Hypothalamus (tissue), 51 donors: ENCODE measurements at regions not wholly inside any gene's neighbourhood (a gene's known extent, or its start where the extent isn't known, plus 50 kb on each side); places are given as distances from the start of the nearest gene placed in this dataset.

ENCODE experiments used
- DNase-seq, 51 donors: peaks; one replicate each; lab custom pipeline; 2025; lab: John Stamatoyannopoulos, UW

GRCh38 chr1:59045137-59045536 lies 251.8 kb upstream of the FGGY start:
- no peak for DNase-seq

GRCh38 chr1:59045636-59046035 lies 251.3 kb upstream of the FGGY start:
- no peak for DNase-seq

- no peak for DNase-seq
Measured at GRCh38 chr1:59046134-59046533, 250.8 kb upstream of the FGGY start.

GRCh38 chr1:59046730-59047157 lies 250.2 kb upstream of the FGGY start:
- DNase-seq = no peak

- DNase-seq = no peak
Measured at GRCh38 chr1:59051007-59051406, 245.9 kb upstream of the FGGY start.

GRCh38 chr1:59052166-59052590 lies 244.7 kb upstream of the FGGY start:
- no peak for DNase-seq

- no peak for DNase-seq
Measured at GRCh38 chr1:59054172-59054571, 242.7 kb upstream of the FGGY start.

GRCh38 chr1:59055908-59056719 lies 240.8 kb upstream of the FGGY start:
- DNase-seq = peak in 1 of 51 donors; percentile 3

- no peak for DNase-seq
Measured at GRCh38 chr1:59057211-59057694, 239.6 kb upstream of the FGGY start.

GRCh38 chr1:59057796-59058195 lies 239.1 kb upstream of the FGGY start:
- DNase-seq = no peak

GRCh38 chr1:59058665-59059439 lies 238.0 kb upstream of the FGGY start:
- DNase-seq = no peak

- peak in 6 of 51 donors; percentile 2 to 21 (median 8) for DNase-seq
Measured at GRCh38 chr1:59061876-59062275, 235.0 kb upstream of the FGGY start.

- no peak for DNase-seq
Measured at GRCh38 chr1:59062743-59063142, 234.2 kb upstream of the FGGY start.

GRCh38 chr1:59063501-59063900 lies 233.4 kb upstream of the FGGY start:
- DNase-seq = no peak

- DNase-seq = no peak
Measured at GRCh38 chr1:59064592-59064991, 232.3 kb upstream of the FGGY start.

- DNase-seq = no peak
Measured at GRCh38 chr1:59066236-59066635, 230.7 kb upstream of the FGGY start.

- no peak for DNase-seq
Measured at GRCh38 chr1:59070610-59071009, 226.3 kb upstream of the FGGY start.

- DNase-seq = no peak
Measured at GRCh38 chr1:59071289-59071688, 225.6 kb upstream of the FGGY start.

GRCh38 chr1:59071876-59072582 lies 224.9 kb upstream of the FGGY start:
- DNase-seq = no peak

GRCh38 chr1:59072583-59072947 lies 224.3 kb upstream of the FGGY start:
- DNase-seq = no peak

- no peak for DNase-seq
Measured at GRCh38 chr1:59074598-59074997, 222.3 kb upstream of the FGGY start.
